GM19351 (cell line): ENCODE measurements at regions not wholly inside any gene's neighbourhood (a gene's known extent, or its start where the extent isn't known, plus 50 kb on each side); places are given as distances from the start of the nearest gene placed in this dataset.

ENCODE experiments used
- ATAC-seq: cut with Tn5 transposase; IDR thresholded peaks from one replicate; pipeline ENCODE4 v1.9.1; 2021; ENCODE audit warnings: mild to moderate bottlenecking, moderate library complexity; ENCODE audit not compliant: unreplicated experiment

DNA sequence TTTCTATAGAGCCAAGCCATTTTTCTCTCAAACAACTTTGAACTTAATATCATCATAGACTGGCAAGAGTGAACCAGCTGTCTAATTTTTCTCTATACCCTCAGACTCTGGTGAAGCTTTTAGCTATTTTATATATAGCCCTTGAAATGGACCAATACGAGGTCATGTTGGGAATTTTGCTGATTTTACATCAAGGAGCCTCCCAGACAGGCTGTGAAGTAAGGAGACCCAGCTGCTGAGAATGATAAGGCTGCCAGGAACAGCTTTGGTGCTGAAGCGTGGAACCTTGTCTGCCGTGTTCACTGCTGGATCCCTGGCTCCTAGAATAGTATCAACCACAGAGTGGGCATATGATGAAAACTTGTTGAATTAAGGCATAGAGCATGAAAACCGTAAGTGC lies 326.2 kb upstream of the NAV3 start:
- ATAC-seq = no peak

- no peak for ATAC-seq
These were observed 330.6 kb upstream of the NAV3 start for GRCh38 chr12:77500089-77500488.

- ATAC-seq = no peak
These were observed 333.0 kb upstream of the NAV3 start for GRCh38 chr12:77497647-77498046.

DNA sequence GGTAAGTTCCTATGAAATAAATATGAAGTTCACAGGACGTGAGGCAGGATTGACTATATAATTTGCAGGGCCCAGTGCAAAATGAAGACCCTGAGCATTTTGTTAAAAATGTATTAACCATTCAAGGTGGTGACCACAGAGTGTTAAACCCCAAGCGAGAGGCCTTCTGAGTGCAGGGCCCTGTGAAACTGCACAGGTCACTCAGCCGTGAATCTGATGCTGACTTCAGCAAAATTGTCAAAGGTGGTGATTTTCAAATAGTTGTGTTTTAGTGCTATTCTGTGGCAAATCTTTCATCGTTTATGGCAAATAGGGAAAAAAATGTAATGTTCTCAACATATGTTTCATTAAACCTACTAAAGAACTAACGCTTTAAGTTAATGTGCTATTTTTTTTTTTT lies 334.0 kb upstream of the NAV3 start:
- no peak for ATAC-seq

DNA sequence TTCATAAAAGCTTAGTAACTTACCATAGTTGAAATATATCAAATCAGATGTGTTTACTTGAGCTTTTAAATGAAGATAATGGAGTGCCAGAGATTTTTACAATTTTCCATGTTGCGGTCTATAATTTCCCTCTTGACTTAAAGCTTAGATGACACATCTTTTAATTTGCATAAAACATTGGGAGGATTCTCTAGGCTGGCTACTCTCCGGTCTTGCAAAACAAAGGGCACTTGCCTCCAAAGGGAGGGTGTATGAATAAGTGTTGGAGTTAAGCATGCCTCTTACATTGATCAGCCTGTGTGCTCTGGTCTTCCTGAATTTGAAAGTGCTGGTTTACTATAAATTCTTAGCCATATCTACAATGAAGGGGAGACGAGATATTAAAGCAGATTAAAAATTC lies 336.4 kb upstream of the NAV3 start:
- no peak for ATAC-seq

DNA sequence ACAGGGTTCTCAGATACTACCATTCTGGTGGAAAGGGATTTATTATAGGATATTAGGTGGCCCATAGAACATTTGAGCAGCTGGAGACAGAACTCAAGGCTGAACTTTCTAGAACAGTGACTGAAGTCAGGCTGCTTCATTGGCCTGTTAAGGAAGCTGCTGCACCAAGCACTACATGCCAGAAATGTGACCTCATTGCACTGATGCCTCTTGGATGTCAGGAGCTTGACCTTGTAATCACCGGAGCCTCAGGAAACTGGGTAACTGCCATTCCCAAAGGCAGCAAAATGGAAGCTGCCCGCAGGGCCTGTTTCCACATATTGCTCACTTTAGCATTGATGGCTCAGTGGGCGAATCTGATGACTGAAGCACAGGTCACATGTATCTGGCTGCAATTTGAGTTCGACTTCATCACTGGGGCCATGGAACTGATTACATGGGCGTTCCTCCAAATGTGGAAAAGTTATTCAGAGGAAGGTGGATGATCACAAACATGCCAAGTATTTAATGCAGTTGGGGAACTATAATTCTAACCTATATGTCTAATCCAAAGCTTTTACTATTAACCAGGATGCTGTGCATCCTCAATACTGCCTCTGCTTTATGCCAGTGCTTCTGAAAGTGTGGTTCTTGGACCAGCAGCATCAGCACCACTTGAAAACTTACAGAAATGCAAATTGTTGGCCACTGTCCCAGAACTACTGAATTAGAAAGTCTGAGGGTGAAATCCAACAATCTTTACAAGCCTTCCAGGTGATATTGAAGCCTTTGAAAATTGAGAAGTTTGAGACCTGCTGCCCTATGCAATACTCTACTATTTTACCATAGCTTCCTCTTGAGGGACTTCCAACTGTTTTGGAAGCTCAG lies 337.2 kb upstream of the NAV3 start:
- no peak for ATAC-seq

GRCh38 chr12:77492536-77492935 lies 338.2 kb upstream of the NAV3 start:
- no peak for ATAC-seq

GRCh38 chr12:77489331-77489970 lies 341.2 kb upstream of the NAV3 start:
- no peak for ATAC-seq

GRCh38 chr12:77488041-77488620 lies 342.6 kb upstream of the NAV3 start:
- ATAC-seq = no peak

GRCh38 chr12:77486872-77487271 lies 343.8 kb upstream of the NAV3 start:
- ATAC-seq = no peak

DNA sequence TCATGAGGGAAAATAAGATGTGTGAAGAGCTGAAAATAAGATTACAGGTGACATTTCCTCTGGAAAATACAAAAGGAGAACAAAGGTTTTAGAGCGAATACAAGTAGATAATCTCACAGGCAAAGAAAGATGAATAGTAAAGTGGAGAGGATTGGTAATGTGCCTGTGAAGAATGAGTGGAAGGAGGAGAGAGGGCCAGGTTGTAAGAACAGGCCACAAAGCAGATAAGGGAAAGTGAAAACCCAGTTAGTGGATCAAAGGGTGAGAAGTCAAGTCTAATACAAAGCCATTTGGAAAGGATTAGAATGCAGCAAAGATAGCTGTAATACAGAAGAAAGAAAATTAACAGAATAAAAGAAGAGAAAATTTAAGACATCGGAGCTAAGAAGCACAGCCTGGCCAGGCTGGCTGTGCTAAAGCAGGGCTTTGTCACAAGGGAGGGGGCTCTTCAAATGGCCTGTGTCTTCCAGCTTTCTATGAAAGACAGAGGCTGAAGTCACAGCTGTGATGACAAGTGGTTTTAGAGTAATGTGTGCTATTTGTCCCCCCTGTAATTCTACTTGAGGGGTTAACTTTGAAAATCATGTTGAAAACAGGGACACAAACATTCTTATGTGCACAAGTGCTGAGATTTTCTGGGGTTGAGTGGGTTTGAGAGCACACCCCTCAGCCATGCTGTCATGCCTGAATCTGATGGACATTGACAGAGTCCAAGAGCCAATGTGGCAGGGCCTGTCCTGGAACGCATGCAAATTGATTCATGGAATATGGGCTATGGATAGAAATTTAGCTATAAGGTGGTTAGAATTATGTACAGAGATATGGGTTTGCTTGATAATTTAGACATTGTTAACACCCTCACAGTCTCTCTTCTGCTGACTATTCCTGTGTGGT lies 344.5 kb upstream of the NAV3 start:
- no peak for ATAC-seq

- ATAC-seq = no peak
These were observed 349.0 kb upstream of the NAV3 start for GRCh38 chr12:77481687-77482086.

DNA sequence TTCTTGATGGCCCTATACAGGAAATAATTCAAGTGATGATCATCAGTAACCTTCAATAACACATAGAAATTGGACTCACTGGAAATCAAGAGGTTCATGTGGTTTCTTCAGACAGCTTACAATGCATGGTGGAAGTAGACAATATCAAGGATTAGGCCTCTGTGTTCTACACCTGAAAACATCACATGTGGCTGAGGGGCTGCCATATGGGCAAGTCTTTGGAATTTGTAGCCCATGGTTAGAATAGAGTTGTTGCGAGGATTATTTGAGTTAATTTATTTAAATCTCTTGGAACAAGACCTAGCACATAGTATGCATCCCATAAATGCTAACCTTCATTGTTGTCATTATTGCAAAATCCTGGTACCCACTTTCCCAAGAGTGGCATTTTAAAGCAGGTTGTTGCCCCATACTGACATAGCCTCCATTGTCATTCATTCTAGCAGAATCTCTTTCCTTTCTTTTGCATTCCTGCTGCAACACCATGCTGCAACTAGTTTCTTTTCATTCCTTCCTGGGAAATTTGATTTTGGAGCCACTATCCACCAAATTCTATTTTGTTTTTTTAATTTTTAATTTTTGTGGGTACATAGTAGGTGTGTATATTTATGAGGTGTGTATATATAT lies 352.7 kb upstream of the NAV3 start:
- ATAC-seq = no peak

GRCh38 chr12:77471801-77472200 lies 358.9 kb upstream of the NAV3 start:
- no peak for ATAC-seq

GRCh38 chr12:77469578-77470333 lies 360.9 kb upstream of the NAV3 start:
- no peak for ATAC-seq

DNA sequence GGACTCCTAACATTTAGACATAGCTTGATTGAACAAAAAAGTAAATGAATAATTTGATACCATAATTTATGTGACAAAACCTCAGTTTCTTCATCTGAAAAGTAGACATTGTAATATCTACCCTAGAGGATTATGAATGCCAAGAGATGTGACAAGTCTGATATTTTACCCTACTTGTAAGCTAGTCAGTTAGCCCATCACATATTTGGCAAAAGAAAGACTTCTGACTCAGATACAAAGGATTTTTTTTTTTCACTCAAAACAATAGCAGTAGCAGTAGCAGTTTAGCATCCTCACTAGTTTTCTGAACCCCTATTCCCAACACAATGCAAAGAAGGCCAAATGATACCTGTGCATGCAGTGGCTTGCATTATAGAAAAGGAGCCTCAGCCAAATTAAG lies 377.3 kb upstream of the E2F7 start:
- ATAC-seq = no peak

- no peak for ATAC-seq
These were observed 374.4 kb upstream of the E2F7 start for GRCh38 chr12:77439749-77440148.

DNA sequence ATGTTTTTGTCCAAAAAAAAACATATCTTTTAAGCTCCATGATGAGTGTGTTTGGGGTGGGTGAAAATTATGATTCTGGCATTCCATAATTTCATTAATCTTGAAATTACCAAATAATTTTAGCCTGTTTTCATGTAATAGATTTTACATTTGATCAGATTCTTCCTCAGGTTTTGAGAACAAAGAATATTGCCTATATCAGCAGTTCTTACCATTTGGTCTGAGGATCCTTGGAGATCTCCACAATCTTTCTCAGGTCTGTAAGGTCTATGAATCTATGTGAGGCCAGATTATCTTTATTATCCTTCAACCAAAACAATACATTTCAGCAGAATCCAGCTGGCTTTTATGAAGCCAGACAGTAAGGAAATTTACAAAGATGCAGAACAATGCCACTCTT lies 373.3 kb upstream of the E2F7 start:
- no peak for ATAC-seq

DNA sequence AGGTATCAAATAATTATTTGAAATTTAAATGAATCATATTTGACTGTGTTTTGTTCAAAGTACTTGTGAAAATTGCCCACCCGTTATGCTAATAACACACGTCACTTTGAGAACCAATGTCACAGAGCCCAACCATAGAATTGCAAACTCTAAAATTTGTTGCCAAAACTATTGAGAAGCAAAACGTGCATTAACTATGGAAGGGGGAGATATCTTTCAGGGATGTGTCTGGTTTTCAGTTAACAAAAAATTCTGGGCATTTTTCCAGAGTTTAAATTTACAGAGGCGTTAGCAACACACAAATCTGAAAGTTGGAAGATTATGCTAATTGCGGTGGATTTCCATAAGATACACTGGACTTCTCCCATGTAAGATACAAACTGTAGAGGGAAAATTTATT lies 371.8 kb upstream of the E2F7 start:
- no peak for ATAC-seq
